Esophagus squamous epithelium (tissue), 5 donors: ENCODE measurements at regions not wholly inside any gene's neighbourhood (a gene's known extent, or its start where the extent isn't known, plus 50 kb on each side); places are given as distances from the start of the nearest gene placed in this dataset.

Source experiments
- DNase-seq: peaks from one replicate; lab custom pipeline; 2025; lab: John Stamatoyannopoulos, UW
- H3K27ac ChIP-seq, 4 donors: fragments of 200-600 bp; sonication (generic); one replicate each; pipeline ENCODE4 v1.5.1; 2016 to 2019; ENCODE audit warnings: mild to moderate bottlenecking in 1 of 4
- H3K27me3 ChIP-seq, 4 donors: fragments of 200-600 bp; sonication (generic); 1 replicate in 3 of 4; 2 replicates in 1 of 4; pipeline versions ENCODE4 v1.5.1 to v1.6.0; 2017 to 2021; ENCODE audit warnings: antibody characterized with exemption in 1 of 4
- H3K36me3 ChIP-seq, 3 donors: fragments of 200-600 bp; sonication (generic); one replicate each; pipeline ENCODE4 v1.5.1; 2016 to 2019
- H3K4me1 ChIP-seq, 3 donors: fragments of 200-600 bp; sonication (generic); one replicate each; pipeline ENCODE4 v1.5.1; 2017 to 2019
- H3K4me3 ChIP-seq, 4 donors: fragments of 200-600 bp; sonication (generic); 1 replicate in 3 of 4; 2 replicates in 1 of 4; pipeline ENCODE4 v1.5.1; 2016 to 2019; ENCODE audit warnings: mild to moderate bottlenecking in 2 of 4, moderate library complexity in 1 of 4
- H3K9me3 ChIP-seq, 3 donors: fragments of 200-600 bp; sonication (generic); one replicate each; pipeline ENCODE4 v1.5.1; 2016 to 2019
- POLR2A ChIP-seq, 4 donors: fragments of 450-650 bp; IDR thresholded peaks; one replicate each; pipeline ENCODE4 v1.6.1; 2017; ENCODE audit warnings: antibody characterized with exemption in 4 of 4, mild to moderate bottlenecking in 4 of 4, moderate library complexity in 3 of 4
- WGBS, 2 donors: methylation state at CpG; one replicate each; pipeline ENCODE4 v1.1.5; 2018; 5-methylcytosine and 5-hydroxymethylcytosine counted together
- intact Hi-C: fragments of 100-400 bp; cut with DNase I; formaldehyde crosslinking; loops from one replicate; pipeline ENCODE4 v1.15.0; 2022
- TF ChIP-seq, protein P1 (sequence below), 6 experiments: fragments of 450-650 bp in 4 of 6; fragments of 200-600 bp in 2 of 6; sonication (generic) in 2 of 6; IDR thresholded peaks; one replicate each; pipeline ENCODE4 v1.5.1; 2016 to 2019; ENCODE audit warnings: antibody characterized with exemption in 6 of 6, mild to moderate bottlenecking in 4 of 6, moderate library complexity in 4 of 6
- donor health status: DM: yes; HTN: yes; CAD: no.

DNA sequence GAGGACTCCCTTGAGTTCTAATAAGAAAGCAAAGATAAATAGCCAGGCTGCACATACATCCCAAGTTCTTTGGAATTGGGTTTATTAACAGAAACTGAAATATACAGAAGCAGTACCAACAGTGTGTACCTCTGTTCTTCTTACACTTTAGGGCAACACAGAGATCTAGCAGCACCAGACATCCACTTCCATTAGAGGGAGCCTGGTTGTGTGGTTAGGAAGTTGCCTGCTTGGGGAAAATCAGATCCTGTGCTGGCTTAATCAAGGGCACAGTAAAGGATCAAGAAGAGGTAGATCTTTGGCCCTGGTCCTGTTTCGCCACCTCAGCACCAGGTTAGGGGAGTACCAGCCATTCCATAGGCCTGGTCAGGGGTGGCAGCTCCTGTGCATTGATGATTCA, 231.1 kb upstream of the ARHGAP24 start:
- no peak for DNase-seq
- WGBS, 2 donors = 100% methylated on average over 1 of the region's 1 CpG
- Histone ChIP-seq H3K4me1 (no peaks in the 10 kb centered on the region), H3K27ac (no peak overlapping the region), H3K36me3 (no peaks in the 10 kb centered on the region), H3K4me3 (no peak overlapping the region), H3K9me3 (no peaks in the 10 kb centered on the region), H3K27me3 (no peaks in the 10 kb centered on the region)
- intact Hi-C loops = no loop called here
- TF ChIP-seq, protein P1, sequence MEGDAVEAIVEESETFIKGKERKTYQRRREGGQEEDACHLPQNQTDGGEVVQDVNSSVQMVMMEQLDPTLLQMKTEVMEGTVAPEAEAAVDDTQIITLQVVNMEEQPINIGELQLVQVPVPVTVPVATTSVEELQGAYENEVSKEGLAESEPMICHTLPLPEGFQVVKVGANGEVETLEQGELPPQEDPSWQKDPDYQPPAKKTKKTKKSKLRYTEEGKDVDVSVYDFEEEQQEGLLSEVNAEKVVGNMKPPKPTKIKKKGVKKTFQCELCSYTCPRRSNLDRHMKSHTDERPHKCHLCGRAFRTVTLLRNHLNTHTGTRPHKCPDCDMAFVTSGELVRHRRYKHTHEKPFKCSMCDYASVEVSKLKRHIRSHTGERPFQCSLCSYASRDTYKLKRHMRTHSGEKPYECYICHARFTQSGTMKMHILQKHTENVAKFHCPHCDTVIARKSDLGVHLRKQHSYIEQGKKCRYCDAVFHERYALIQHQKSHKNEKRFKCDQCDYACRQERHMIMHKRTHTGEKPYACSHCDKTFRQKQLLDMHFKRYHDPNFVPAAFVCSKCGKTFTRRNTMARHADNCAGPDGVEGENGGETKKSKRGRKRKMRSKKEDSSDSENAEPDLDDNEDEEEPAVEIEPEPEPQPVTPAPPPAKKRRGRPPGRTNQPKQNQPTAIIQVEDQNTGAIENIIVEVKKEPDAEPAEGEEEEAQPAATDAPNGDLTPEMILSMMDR (IDR thresholded peaks at IDR 0.05) = no peak
- TF ChIP-seq POLR2A (IDR thresholded peaks at IDR 0.05) = no peak

- Histone ChIP-seq H3K27me3 (no peaks in the 10 kb centered on the region), H3K4me1 (no peaks in the 10 kb centered on the region), H3K4me3 (no peak overlapping the region), H3K9me3 (no peaks in the 10 kb centered on the region), H3K36me3 (no peaks in the 10 kb centered on the region), H3K27ac (no peak overlapping the region)
- 88 to 100% methylated on average over 1 of the region's 1 CpG for WGBS, 2 donors
- intact Hi-C loops = no loop called here
- DNase-seq = no peak
- TF ChIP-seq, protein P1 (IDR thresholded peaks at IDR 0.05) = no peak
- TF ChIP-seq POLR2A (IDR thresholded peaks at IDR 0.05) = no peak
Observed at GRCh38 chr4:85244638-85245037, 230.3 kb upstream of the ARHGAP24 start.

DNA sequence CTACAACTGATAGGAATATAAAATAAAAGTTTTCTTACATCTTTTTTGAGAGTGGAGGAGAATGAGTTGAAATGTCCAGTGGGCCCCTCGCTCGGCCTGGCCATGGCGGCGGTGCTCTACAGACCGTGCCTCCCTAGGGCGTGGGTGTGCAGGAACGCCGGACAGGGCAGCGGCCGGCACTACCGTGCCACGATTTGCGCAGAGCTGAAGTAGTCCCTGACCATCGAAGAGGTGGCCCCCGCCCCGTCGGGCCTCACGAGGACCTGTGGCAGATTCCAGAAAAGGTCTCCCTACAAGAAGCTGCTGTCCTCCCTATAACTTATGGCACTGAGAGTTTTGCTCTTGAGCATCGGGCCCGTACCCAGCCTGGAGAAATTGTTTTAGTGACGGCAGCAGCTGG, 228.9 kb upstream of the ARHGAP24 start:
- 93 to 97% methylated on average over 15 to 16 of the region's 21 CpGs for WGBS, 2 donors
- no peak for DNase-seq
- no peak for TF ChIP-seq POLR2A (IDR thresholded peaks at IDR 0.05)
- TF ChIP-seq, protein P1 (IDR thresholded peaks at IDR 0.05) = no peak

DNA sequence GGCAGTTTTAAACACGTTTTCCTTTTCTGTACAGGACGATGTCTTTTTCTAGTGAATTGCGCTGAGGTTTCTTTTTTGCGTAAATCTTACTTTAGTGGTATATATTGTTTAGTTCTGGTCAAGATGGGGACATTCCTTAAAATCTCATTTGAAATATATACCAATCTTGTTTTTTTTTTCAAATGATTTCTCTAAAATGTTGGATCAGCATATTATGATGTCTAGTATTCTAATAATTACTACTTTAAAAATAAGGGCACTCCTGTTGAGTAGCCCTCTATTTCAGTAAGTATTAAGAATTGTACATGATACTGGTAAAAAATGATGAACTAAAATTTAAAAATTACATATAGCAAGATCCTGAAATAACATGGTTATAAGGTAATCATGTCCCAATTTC, 224.1 kb upstream of the ARHGAP24 start:
- DNase-seq = no peak
- Histone ChIP-seq H3K9me3 (peaks cover 0 to 11% (median 0%) of the 10 kb centered on the region in 3 donors), H3K27me3 (no peaks in the 10 kb centered on the region), H3K36me3 (no peaks in the 10 kb centered on the region), H3K4me3 (no peak overlapping the region), H3K27ac (no peak overlapping the region), H3K4me1 (no peaks in the 10 kb centered on the region)
- TF ChIP-seq, protein P1 (IDR thresholded peaks at IDR 0.05) = no peak
- TF ChIP-seq POLR2A (IDR thresholded peaks at IDR 0.05) = no peak
- intact Hi-C loops = no loop called here
- WGBS, 2 donors = 61 to 70% methylated on average over 4 of the region's 4 CpGs

More for the DNA sequence above, 228.9 kb upstream of the ARHGAP24 start:
- Histone ChIP-seq H3K4me1 (no peaks in the 10 kb centered on the region), H3K27ac (no peak overlapping the region), H3K4me3 (no peak overlapping the region), H3K27me3 (no peaks in the 10 kb centered on the region), H3K36me3 (no peaks in the 10 kb centered on the region), H3K9me3 (no peaks in the 10 kb centered on the region)
- intact Hi-C loops = no loop called here

DNA sequence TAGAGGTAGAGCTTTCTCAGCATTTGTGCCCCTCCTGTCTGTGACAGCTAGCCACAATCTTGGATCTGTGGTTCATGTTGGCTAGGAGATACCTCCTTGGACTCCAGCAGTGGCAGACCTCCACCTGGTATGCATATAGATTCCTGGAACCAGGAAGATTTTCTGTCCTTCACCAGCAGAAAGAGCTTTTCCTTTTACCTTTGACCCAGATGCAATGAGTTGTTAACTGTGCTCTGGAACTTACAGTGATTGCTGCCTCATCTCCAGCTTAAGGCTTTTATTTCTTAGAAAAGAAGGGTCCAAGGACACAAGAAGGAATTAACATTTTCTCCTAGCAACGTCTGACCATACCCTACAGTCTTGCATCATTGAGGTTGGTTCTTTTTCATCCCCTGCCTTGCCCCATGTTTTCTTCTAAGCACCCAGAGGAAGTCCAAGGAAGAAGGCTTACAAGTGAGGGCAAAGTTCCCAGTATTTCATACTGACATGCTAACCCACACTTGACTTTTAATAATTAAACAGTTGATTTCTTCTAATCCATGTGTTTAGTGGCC, 217.1 kb upstream of the ARHGAP24 start:
- 44 to 64% methylated on average over 1 of the region's 1 CpG for WGBS, 2 donors

More for the DNA sequence above, 217.1 kb upstream of the ARHGAP24 start:
- DNase-seq = no peak
- intact Hi-C loops = no loop called here
- Histone ChIP-seq H3K36me3 (no peaks in the 10 kb centered on the region), H3K4me1 (no peaks in the 10 kb centered on the region), H3K27ac (no peak overlapping the region), H3K27me3 (no peaks in the 10 kb centered on the region), H3K9me3 (peaks cover 0 to 11% (median 0%) of the 10 kb centered on the region in 3 donors), H3K4me3 (no peak overlapping the region)
- no peak for TF ChIP-seq POLR2A (IDR thresholded peaks at IDR 0.05)
- TF ChIP-seq, protein P1 (IDR thresholded peaks at IDR 0.05) = no peak
